Keratinocyte (primary cell): ENCODE measurements at regions not wholly inside any gene's neighbourhood (a gene's known extent, or its start where the extent isn't known, plus 50 kb on each side); places are given as distances from the start of the nearest gene placed in this dataset.

Source experiments
- DNase-seq: peaks from one replicate; pipeline ENCODE4 v3.0.0-alpha.2; 2011; ENCODE audit warnings: low read depth, missing footprints, low spot score
- FAIRE-seq: peaks from 2 replicates; lab custom pipeline; 2011; peaks lifted over from hg19 to GRCh38; lab: Jason Lieb, UNC
- H2AFZ ChIP-seq: 2 replicates; pipeline ENCODE4 v1.6.0; 2012; ENCODE audit warnings: low read length, control low read depth, inconsistent platforms; ENCODE audit not compliant: control insufficient read depth
- H3K27ac ChIP-seq: 2 replicates; pipeline ENCODE4 v1.5.1; 2011; ENCODE audit warnings: low read length; ENCODE audit not compliant: control insufficient read depth, insufficient read depth
- H3K27me3 ChIP-seq: 3 replicates; pipeline ENCODE4 v1.6.0; 2011; ENCODE audit warnings: low read length; ENCODE audit not compliant: control insufficient read depth, insufficient read depth; ENCODE audit errors: extremely low read depth
- H3K36me3 ChIP-seq, 2 experiments: 2 replicates in 1 of 2; 3 replicates in 1 of 2; pipeline ENCODE4 v1.5.1; 2011; ENCODE audit warnings: low read length in 2 of 2, mild to moderate bottlenecking in 1 of 2; ENCODE audit not compliant: control insufficient read depth in 2 of 2, insufficient read depth in 2 of 2; ENCODE audit errors: extremely low read depth in 1 of 2
- H3K4me1 ChIP-seq: 3 replicates; pipeline ENCODE4 v1.5.1; 2011; ENCODE audit warnings: low read length; ENCODE audit not compliant: control insufficient read depth, insufficient read depth; ENCODE audit errors: extremely low read depth
- H3K4me2 ChIP-seq: 3 replicates; pipeline ENCODE4 v1.6.0; 2011; ENCODE audit warnings: low read depth, low read length; ENCODE audit not compliant: control insufficient read depth, insufficient read depth; ENCODE audit errors: extremely low read depth
- H3K4me3 ChIP-seq, 3 experiments: fragments of 200-600 bp in 1 of 3; sonication (generic) in 1 of 3; 2 replicates in 2 of 3; 3 replicates in 1 of 3; pipeline ENCODE4 v1.5.1; 2011 to 2016; ENCODE audit warnings: low read length in 3 of 3, mild to moderate bottlenecking in 3 of 3, control low read depth in 2 of 3, inconsistent platforms in 1 of 3, low read depth in 1 of 3, mixed read lengths in 1 of 3, mixed run types in 1 of 3, moderate library complexity in 1 of 3; ENCODE audit not compliant: control insufficient read depth in 2 of 3, insufficient read depth in 2 of 3; ENCODE audit errors: extremely low read depth in 1 of 3
- H3K79me2 ChIP-seq: 2 replicates; pipeline ENCODE4 v1.6.0; 2012; ENCODE audit warnings: low read length; ENCODE audit not compliant: control insufficient read depth, insufficient read depth
- H3K9ac ChIP-seq: 3 replicates; pipeline ENCODE4 v1.6.0; 2011; ENCODE audit warnings: low read length; ENCODE audit not compliant: control insufficient read depth, insufficient read depth; ENCODE audit errors: extremely low read depth
- H3K9me1 ChIP-seq: 3 replicates; pipeline ENCODE4 v1.6.0; 2011; ENCODE audit warnings: low read length; ENCODE audit not compliant: control insufficient read depth, insufficient read depth; ENCODE audit errors: extremely low read depth
- H3K9me3 ChIP-seq: 2 replicates; pipeline ENCODE4 v1.5.1; 2012; ENCODE audit warnings: low read depth, low read length; ENCODE audit not compliant: control insufficient read depth
- H4K20me1 ChIP-seq: 3 replicates; pipeline ENCODE4 v1.6.0; 2011; ENCODE audit warnings: low read length; ENCODE audit not compliant: control insufficient read depth, insufficient read depth; ENCODE audit errors: extremely low read depth
- EZH2 ChIP-seq: IDR thresholded peaks from one replicate; pipeline ENCODE4 v1.6.1; 2012; ENCODE audit warnings: inconsistent platforms, mild to moderate bottlenecking, low read length, moderate library complexity
- dilution Hi-C: fragments of 300-500 bp; cut with MboI; formaldehyde crosslinking; loops from one replicate; pipeline ENCODE4 v1.7.0; 2020; ENCODE audit warnings: low sequenced_read_pairs; ENCODE audit not compliant: extremely low pct_ligation_motif_present
- TF ChIP-seq, protein P1 (sequence below), 3 experiments: IDR thresholded peaks in 1 of 3; conservative IDR thresholded peaks in 1 of 3; optimal IDR thresholded peaks in 1 of 3; 2 replicates in 2 of 3; 3 replicates in 1 of 3; pipeline versions ENCODE3 to v1.5.1; 2011; ENCODE audit warnings: low read length in 3 of 3, mild to moderate bottlenecking in 3 of 3, moderate library complexity in 2 of 3, control low read depth in 1 of 3, inconsistent platforms in 1 of 3; ENCODE audit not compliant: insufficient read depth in 2 of 3; ENCODE audit errors: extremely low read depth in 1 of 3

DNA sequence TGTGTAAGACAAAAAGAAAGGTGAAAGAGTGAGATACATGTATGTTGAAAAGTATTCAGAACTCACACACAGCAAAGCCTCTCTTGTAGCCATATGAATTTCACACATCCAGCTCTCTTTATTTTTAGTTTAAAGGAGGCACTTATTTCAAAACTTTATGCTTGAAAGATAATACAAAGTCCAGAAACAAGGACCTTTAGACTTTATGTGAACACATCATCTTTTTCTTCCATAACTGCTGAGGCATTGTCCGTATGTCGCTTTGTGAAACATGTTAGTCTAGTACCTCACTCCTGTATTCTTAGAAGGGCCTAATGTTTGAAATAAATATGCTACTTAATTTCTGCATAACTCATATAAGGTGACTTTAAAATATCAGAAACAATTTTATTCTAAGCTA lies 763.4 kb downstream of the GBE1 start:
- Histone ChIP-seq H3K9me1 (no peaks in the 10 kb centered on the region), H3K27ac (no peak overlapping the region), H3K9me3 (no peaks in the 10 kb centered on the region), H4K20me1 (no peaks in the 10 kb centered on the region), H3K4me3 (no peak overlapping the region), H3K4me1 (no peaks in the 10 kb centered on the region), H2AFZ (no peak overlapping the region), H3K36me3 (no peaks in the 10 kb centered on the region), H3K4me2 (no peak overlapping the region), H3K9ac (no peak overlapping the region), H3K27me3 (no peaks in the 10 kb centered on the region), H3K79me2 (no peaks in the 10 kb centered on the region)
- DNase-seq (no peak), FAIRE-seq (no peak)
- dilution Hi-C loops = no loop called here
- TF ChIP-seq, protein P1, sequence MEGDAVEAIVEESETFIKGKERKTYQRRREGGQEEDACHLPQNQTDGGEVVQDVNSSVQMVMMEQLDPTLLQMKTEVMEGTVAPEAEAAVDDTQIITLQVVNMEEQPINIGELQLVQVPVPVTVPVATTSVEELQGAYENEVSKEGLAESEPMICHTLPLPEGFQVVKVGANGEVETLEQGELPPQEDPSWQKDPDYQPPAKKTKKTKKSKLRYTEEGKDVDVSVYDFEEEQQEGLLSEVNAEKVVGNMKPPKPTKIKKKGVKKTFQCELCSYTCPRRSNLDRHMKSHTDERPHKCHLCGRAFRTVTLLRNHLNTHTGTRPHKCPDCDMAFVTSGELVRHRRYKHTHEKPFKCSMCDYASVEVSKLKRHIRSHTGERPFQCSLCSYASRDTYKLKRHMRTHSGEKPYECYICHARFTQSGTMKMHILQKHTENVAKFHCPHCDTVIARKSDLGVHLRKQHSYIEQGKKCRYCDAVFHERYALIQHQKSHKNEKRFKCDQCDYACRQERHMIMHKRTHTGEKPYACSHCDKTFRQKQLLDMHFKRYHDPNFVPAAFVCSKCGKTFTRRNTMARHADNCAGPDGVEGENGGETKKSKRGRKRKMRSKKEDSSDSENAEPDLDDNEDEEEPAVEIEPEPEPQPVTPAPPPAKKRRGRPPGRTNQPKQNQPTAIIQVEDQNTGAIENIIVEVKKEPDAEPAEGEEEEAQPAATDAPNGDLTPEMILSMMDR (optimal IDR thresholded peaks at IDR 0.05 in 1 of 3, IDR thresholded peaks at IDR 0.05 in 1 of 3, conservative IDR thresholded peaks at IDR 0.05 in 1 of 3; ENCODE audit: extremely low read depth in 1 of 3, insufficient read depth in 2 of 3, low read length in 3 of 3) = no peak
- no peak for TF ChIP-seq EZH2

DNA sequence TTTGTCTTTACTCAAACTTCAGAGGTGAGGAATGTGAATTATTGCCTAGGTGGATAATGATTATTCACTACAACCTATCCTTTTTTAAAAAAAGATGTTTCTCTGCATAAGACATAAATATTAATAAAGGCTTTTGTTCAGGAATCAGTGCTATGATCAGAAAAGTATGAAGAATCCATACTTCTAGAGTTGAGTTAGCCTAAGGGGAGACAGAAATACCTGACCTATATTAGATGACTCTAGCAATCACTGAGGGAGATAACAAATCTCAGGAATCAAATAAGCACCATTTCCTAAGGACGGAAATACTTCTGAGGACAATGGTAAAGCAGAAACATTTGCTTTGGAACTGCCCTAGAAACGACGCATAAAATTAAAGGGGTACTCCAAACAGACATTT lies 763.8 kb downstream of the GBE1 start:
- Histone ChIP-seq H3K4me3 (no peak overlapping the region), H3K9me3 (no peaks in the 10 kb centered on the region), H3K27ac (no peak overlapping the region), H4K20me1 (no peaks in the 10 kb centered on the region), H3K27me3 (no peaks in the 10 kb centered on the region), H2AFZ (no peak overlapping the region), H3K4me1 (no peaks in the 10 kb centered on the region), H3K4me2 (no peak overlapping the region), H3K79me2 (no peaks in the 10 kb centered on the region), H3K9me1 (no peaks in the 10 kb centered on the region), H3K36me3 (no peaks in the 10 kb centered on the region), H3K9ac (no peak overlapping the region)
- no peak for DNase-seq
- no peak for TF ChIP-seq EZH2
- TF ChIP-seq, protein P1 (optimal IDR thresholded peaks at IDR 0.05 in 1 of 3, IDR thresholded peaks at IDR 0.05 in 1 of 3, conservative IDR thresholded peaks at IDR 0.05 in 1 of 3; ENCODE audit: extremely low read depth in 1 of 3, insufficient read depth in 2 of 3, low read length in 3 of 3) = no peak
- dilution Hi-C loops = no loop called here
- no peak for FAIRE-seq
